ENCODE measurements at regions not wholly inside any gene's neighbourhood (a gene's known extent, or its start where the extent isn't known, plus 50 kb on each side); places are given as distances from the start of the nearest gene placed in this dataset.

- TF ChIP-seq SUZ12 (IDR thresholded peaks at IDR 0.05; ENCODE audit: extremely low read depth, insufficient read depth, insufficient read length) (no peak), YY1 (IDR thresholded peaks at IDR 0.05; ENCODE audit: insufficient read depth, insufficient read length) (no peak)
Measured at GRCh38 chr2:123468071-123468470, 557.0 kb upstream of the CNTNAP5 start.
